HCT116 (cell line): ENCODE measurements at regions not wholly inside any gene's neighbourhood (a gene's known extent, or its start where the extent isn't known, plus 50 kb on each side); places are given as distances from the start of the nearest gene placed in this dataset.

Experiments
- ATAC-seq: fragments of 200-7000 bp; cut with Tn5 transposase; 2 replicates; pipeline ENCODE4 v1.9.1; 2020; ENCODE audit warnings: mild to moderate bottlenecking, moderate library complexity
- BruUV-seq: library from RNA; stranded (reverse); fragments of 400-500 nt; replicated peaks from 2 replicates; lab custom pipeline; 2021; lab: Mats Ljungman, UMichigan
- CTCF ChIA-PET: fragments of 300-600 bp; sonication (Branson Sonifier 250); formaldehyde crosslinking; loops from one replicate; lab custom pipeline; 2021; ENCODE audit warnings: antibody characterized with exemption; lab: Charles Lee
- POLR2A ChIA-PET: fragments of 300-600, 350-600 bp; sonication (Branson Sonifier 250); formaldehyde crosslinking; loops from one replicate; lab custom pipeline; 2021; ENCODE audit warnings: antibody characterized with exemption; lab: Charles Lee
- RAD21 ChIA-PET, 2 experiments: fragments of 300-600 bp; sonication (Branson Sonifier 250); formaldehyde crosslinking; loops; one replicate each; lab custom pipeline; 2023; ENCODE audit warnings: low total read pairs in 2 of 2; ENCODE audit not compliant: uncharacterized antibody in 2 of 2, unreplicated experiment in 2 of 2, low non-redundant PET in 1 of 2; lab: Charles Lee
- DNase-seq: peaks from one replicate; pipeline ENCODE4 v3.0.0-alpha.2; 2010; ENCODE audit warnings: low read depth, low spot score
- H2AFZ ChIP-seq: fragments of 200-600 bp; shearing (Covaris generic), sonication (generic); 2 replicates; pipeline ENCODE4 v1.6.1; 2017; ENCODE audit warnings: low read depth, mixed run types, mixed read lengths, antibody characterized with exemption, low read length; ENCODE audit not compliant: poor library complexity, severe bottlenecking
- H3K27ac ChIP-seq: 2 replicates; pipeline ENCODE4 v1.5.1; 2012; ENCODE audit warnings: low read depth, low read length
- H3K27me3 ChIP-seq: fragments of 200-600 bp; sonication (generic); 2 replicates; pipeline ENCODE4 v1.6.1; 2016; ENCODE audit warnings: mixed run types, low read length, mixed read lengths; ENCODE audit not compliant: insufficient read depth
- H3K36me3 ChIP-seq, 2 experiments: fragments of 200-500 bp in 1 of 2; fragments of 200-600 bp in 1 of 2; sonication (Bioruptor generic) in 1 of 2; sonication (generic) in 1 of 2; 2 replicates each; pipeline versions ENCODE4 v1.5.1 to v1.6.1; 2014 to 2016; ENCODE audit warnings: low read length in 2 of 2, inconsistent platforms in 1 of 2, mixed read lengths in 1 of 2, mixed run types in 1 of 2; ENCODE audit not compliant: insufficient read depth in 2 of 2, control insufficient read depth in 1 of 2
- H3K4me1 ChIP-seq, 2 experiments: fragments of 200-600 bp in 1 of 2; sonication (generic) in 1 of 2; 2 replicates each; pipeline versions ENCODE4 v1.5.1 to v1.6.1; 2012 to 2017; ENCODE audit warnings: low read length in 2 of 2, inconsistent platforms in 1 of 2, mild to moderate bottlenecking in 1 of 2, mixed read lengths in 1 of 2, mixed run types in 1 of 2, moderate library complexity in 1 of 2; ENCODE audit not compliant: insufficient read depth in 2 of 2, control insufficient read depth in 1 of 2
- H3K4me2 ChIP-seq: fragments of 200-600 bp; sonication (generic); 2 replicates; pipeline ENCODE4 v1.6.1; 2017; ENCODE audit warnings: mixed run types, low read length, mixed read lengths
- H3K4me3 ChIP-seq, 2 experiments: fragments of 200-600 bp in 1 of 2; sonication (generic) in 1 of 2; replicated peaks in 1 of 2; 2 replicates each; pipeline ENCODE4 v1.5.1; 2011 to 2016; ENCODE audit warnings: low read length in 2 of 2, control low read depth in 1 of 2, low read depth in 1 of 2, mild to moderate bottlenecking in 1 of 2, mixed read lengths in 1 of 2, mixed run types in 1 of 2
- H3K79me2 ChIP-seq: fragments of 200-600 bp; sonication (generic); 2 replicates; pipeline ENCODE4 v1.6.1; 2017; ENCODE audit warnings: mild to moderate bottlenecking, mixed run types, low read length, moderate library complexity, mixed read lengths; ENCODE audit not compliant: insufficient read depth
- H3K9ac ChIP-seq: fragments of 200-600 bp; sonication (generic); 2 replicates; pipeline ENCODE4 v1.6.1; 2016; ENCODE audit warnings: low read length, mixed read lengths
- H3K9me2 ChIP-seq: fragments of 200-600 bp; sonication (generic), shearing (Covaris generic); 2 replicates; pipeline ENCODE4 v1.6.1; 2017; ENCODE audit warnings: mixed run types, mild to moderate bottlenecking, moderate library complexity; ENCODE audit not compliant: insufficient read depth
- H3K9me3 ChIP-seq, 2 experiments: fragments of 200-500 bp in 1 of 2; fragments of 200-600 bp in 1 of 2; sonication (Bioruptor generic) in 1 of 2; sonication (generic) in 1 of 2; 2 replicates each; pipeline ENCODE4 v1.6.1; 2014 to 2017; ENCODE audit warnings: low read length in 2 of 2, mixed read lengths in 2 of 2, inconsistent platforms in 1 of 2, low read depth in 1 of 2, mild to moderate bottlenecking in 1 of 2, mixed run types in 1 of 2, moderate library complexity in 1 of 2; ENCODE audit not compliant: control insufficient read depth in 1 of 2, insufficient read depth in 1 of 2
- H4K20me1 ChIP-seq: fragments of 200-600 bp; sonication (generic), shearing (Covaris generic); 2 replicates; pipeline ENCODE4 v1.6.1; 2017; ENCODE audit warnings: mixed run types, mild to moderate bottlenecking, moderate library complexity; ENCODE audit not compliant: insufficient read depth
- CEBPB ChIP-seq: IDR thresholded peaks from 2 replicates; pipeline ENCODE4 v1.6.1; 2012; ENCODE audit warnings: low read depth
- EGR1 ChIP-seq: IDR thresholded peaks from 2 replicates; pipeline ENCODE4 v1.6.1; 2012; ENCODE audit warnings: low read depth
- EZH2phosphoT487 ChIP-seq: fragments of 200-600 bp; IDR thresholded peaks from 2 replicates; pipeline ENCODE4 v1.6.1; 2018; ENCODE audit warnings: antibody characterized with exemption, borderline replicate concordance
- JUND ChIP-seq: IDR thresholded peaks from 2 replicates; pipeline ENCODE4 v1.6.1; 2012
- POLR2A ChIP-seq: IDR thresholded peaks from 2 replicates; pipeline ENCODE4 v1.7.0; 2011; ENCODE audit warnings: borderline replicate concordance; ENCODE audit not compliant: insufficient read depth, insufficient read length; ENCODE audit errors: extremely low read depth
- POLR2AphosphoS5 ChIP-seq: IDR thresholded peaks from 2 replicates; pipeline ENCODE4 v1.6.1; 2011; ENCODE audit warnings: mild to moderate bottlenecking, low read depth, low read length, moderate library complexity
- SIN3A ChIP-seq: IDR thresholded peaks from 2 replicates; pipeline ENCODE4 v1.6.1; 2012; ENCODE audit warnings: low read depth
- SRF ChIP-seq: IDR thresholded peaks from 2 replicates; pipeline ENCODE4 v1.6.1; 2012; ENCODE audit warnings: low read depth
- TCF7L2 ChIP-seq: IDR thresholded peaks from 2 replicates; pipeline ENCODE4 v1.7.0; 2011; ENCODE audit warnings: borderline replicate concordance, inconsistent platforms; ENCODE audit not compliant: insufficient read depth, insufficient read length; ENCODE audit errors: extremely low read depth
- intact Hi-C: fragments of 100-400 bp; cut with micrococcal nuclease; formaldehyde crosslinking; loops from 2 replicates; pipeline ENCODE4 v1.10.0; 2022
- TF ChIP-seq, protein P1 (sequence below): IDR thresholded peaks from 2 replicates; pipeline ENCODE4 v1.6.1; 2011; ENCODE audit warnings: mild to moderate bottlenecking, low read length, moderate library complexity; ENCODE audit not compliant: insufficient replicate concordance; ENCODE audit errors: extremely low read depth
- TF ChIP-seq, protein P2 (sequence below): IDR thresholded peaks from 2 replicates; pipeline ENCODE4 v1.6.1; 2012

- intact Hi-C loops, result no loop called here
- BruUV-seq, result no TSS peak
- ATAC-seq, result no peak
- ChIA-PET POLR2A (no interaction called here), CTCF (no interaction called here), RAD21 (no interaction called here)
- Histone ChIP-seq H3K79me2 (no peaks in the 10 kb centered on the region), H3K9me2 (no peaks in the 10 kb centered on the region), H2AFZ (no peak overlapping the region), H3K9me3 (no peaks in the 10 kb centered on the region), H3K9ac (no peak overlapping the region), H3K4me1 (no peaks in the 10 kb centered on the region), H3K27me3 (no peaks in the 10 kb centered on the region), H3K36me3 (no peaks in the 10 kb centered on the region), H3K4me2 (no peak overlapping the region), H3K4me3 (no peak overlapping the region), H4K20me1 (no peaks in the 10 kb centered on the region), H3K27ac (no peak overlapping the region)
- no peak for DNase-seq
- TF ChIP-seq EZH2phosphoT487, result no peak
- TF ChIP-seq, protein P1, sequence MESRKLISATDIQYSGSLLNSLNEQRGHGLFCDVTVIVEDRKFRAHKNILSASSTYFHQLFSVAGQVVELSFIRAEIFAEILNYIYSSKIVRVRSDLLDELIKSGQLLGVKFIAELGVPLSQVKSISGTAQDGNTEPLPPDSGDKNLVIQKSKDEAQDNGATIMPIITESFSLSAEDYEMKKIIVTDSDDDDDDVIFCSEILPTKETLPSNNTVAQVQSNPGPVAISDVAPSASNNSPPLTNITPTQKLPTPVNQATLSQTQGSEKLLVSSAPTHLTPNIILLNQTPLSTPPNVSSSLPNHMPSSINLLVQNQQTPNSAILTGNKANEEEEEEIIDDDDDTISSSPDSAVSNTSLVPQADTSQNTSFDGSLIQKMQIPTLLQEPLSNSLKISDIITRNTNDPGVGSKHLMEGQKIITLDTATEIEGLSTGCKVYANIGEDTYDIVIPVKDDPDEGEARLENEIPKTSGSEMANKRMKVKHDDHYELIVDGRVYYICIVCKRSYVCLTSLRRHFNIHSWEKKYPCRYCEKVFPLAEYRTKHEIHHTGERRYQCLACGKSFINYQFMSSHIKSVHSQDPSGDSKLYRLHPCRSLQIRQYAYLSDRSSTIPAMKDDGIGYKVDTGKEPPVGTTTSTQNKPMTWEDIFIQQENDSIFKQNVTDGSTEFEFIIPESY, result no peak
- TF ChIP-seq, protein P2, sequence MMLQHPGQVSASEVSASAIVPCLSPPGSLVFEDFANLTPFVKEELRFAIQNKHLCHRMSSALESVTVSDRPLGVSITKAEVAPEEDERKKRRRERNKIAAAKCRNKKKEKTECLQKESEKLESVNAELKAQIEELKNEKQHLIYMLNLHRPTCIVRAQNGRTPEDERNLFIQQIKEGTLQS, result no peak
- TF ChIP-seq POLR2AphosphoS5, result no peak
- no peak for TF ChIP-seq SRF
- TF ChIP-seq POLR2A, result no peak
- TF ChIP-seq JUND, result no peak
- TF ChIP-seq TCF7L2, result no peak
- TF ChIP-seq EGR1, result no peak
- TF ChIP-seq CEBPB, result no peak
- no peak for TF ChIP-seq SIN3A
Measured at GRCh38 chr14:105904379-105904778, 378.0 kb downstream of the TMEM121 start.
